ENCODE measurements at regions not wholly inside any gene's neighbourhood (a gene's known extent, or its start where the extent isn't known, plus 50 kb on each side); places are given as distances from the start of the nearest gene placed in this dataset.
A peak's percentile ranks its signal among the peaks of the same experiment; 100 is the strongest.

GRCh38 chr14:49381778-49382177, 204.4 kb downstream of the RPS29 start:
- DNase-seq (ENCODE audit: low read depth in 2 of 2) = no peak

GRCh38 chr14:49367696-49368095, 218.5 kb downstream of the RPS29 start:
- DNase-seq (ENCODE audit: low read depth in 2 of 2) = no peak

- DNase-seq (ENCODE audit: low read depth in 2 of 2) = no peak
Measured at GRCh38 chr14:49366416-49366815, 219.8 kb downstream of the RPS29 start.

GRCh38 chr14:49364752-49365117, 221.4 kb downstream of the RPS29 start:
- DNase-seq (ENCODE audit: low read depth in 2 of 2) = no peak

- no peak for DNase-seq (ENCODE audit: low read depth in 2 of 2)
Measured at GRCh38 chr14:49363821-49364751, 222.1 kb downstream of the RPS29 start.

GRCh38 chr14:49362916-49363315, 223.3 kb downstream of the RPS29 start:
- DNase-seq (ENCODE audit: low read depth in 2 of 2) = no peak

- DNase-seq (ENCODE audit: low read depth in 2 of 2) = no peak
Measured at GRCh38 chr14:49339130-49339529, 247.1 kb downstream of the RPS29 start.

- no peak for DNase-seq (ENCODE audit: low read depth in 2 of 2)
Measured at GRCh38 chr14:49319810-49320209, 266.4 kb downstream of the RPS29 start.

- no peak for DNase-seq (ENCODE audit: low read depth in 2 of 2)
Measured at GRCh38 chr14:49315570-49315969, 270.6 kb downstream of the RPS29 start.

GRCh38 chr14:49314737-49315136, 271.4 kb downstream of the RPS29 start:
- DNase-seq (ENCODE audit: low read depth in 2 of 2) = no peak

GRCh38 chr14:49313108-49313507, 273.1 kb downstream of the RPS29 start:
- no peak for DNase-seq (ENCODE audit: low read depth in 2 of 2)

GRCh38 chr14:49310298-49310697, 275.9 kb downstream of the RPS29 start:
- no peak for DNase-seq (ENCODE audit: low read depth in 2 of 2)

- peak in 1 of 2 donors; percentile 1 for DNase-seq (ENCODE audit: low read depth in 2 of 2)
Measured at GRCh38 chr14:49306152-49306751, 279.9 kb downstream of the RPS29 start.

GRCh38 chr14:49303946-49304516, 282.1 kb downstream of the RPS29 start:
- peak; percentile 1 to 34 for DNase-seq (ENCODE audit: low read depth in 2 of 2)

- DNase-seq (ENCODE audit: low read depth in 2 of 2) = no peak
Measured at GRCh38 chr14:49297102-49297501, 289.1 kb downstream of the RPS29 start.

GRCh38 chr14:49294621-49295148, 291.5 kb downstream of the RPS29 start:
- DNase-seq (ENCODE audit: low read depth in 2 of 2) = no peak

GRCh38 chr14:49287004-49287403, 299.2 kb downstream of the RPS29 start:
- no peak for DNase-seq (ENCODE audit: low read depth in 2 of 2)

- no peak for DNase-seq (ENCODE audit: low read depth in 2 of 2)
Measured at GRCh38 chr14:49286257-49286983, 299.8 kb downstream of the RPS29 start.

- no peak for DNase-seq (ENCODE audit: low read depth in 2 of 2)
Measured at GRCh38 chr14:49280566-49280965, 305.6 kb downstream of the RPS29 start.

- no peak for DNase-seq (ENCODE audit: low read depth in 2 of 2)
Measured at GRCh38 chr14:49250517-49250916, 335.7 kb downstream of the RPS29 start.

GRCh38 chr14:49250109-49250508, 336.1 kb downstream of the RPS29 start:
- DNase-seq (ENCODE audit: low read depth in 2 of 2) = no peak

- DNase-seq (ENCODE audit: low read depth in 2 of 2) = no peak
Measured at GRCh38 chr14:49249022-49249421, 337.2 kb downstream of the RPS29 start.

Measured in lung microvascular endothelial cell (primary cell).